GM19023 (cell line): ENCODE measurements at regions not wholly inside any gene's neighbourhood (a gene's known extent, or its start where the extent isn't known, plus 50 kb on each side); places are given as distances from the start of the nearest gene placed in this dataset.

Experiments
- ATAC-seq: cut with Tn5 transposase; IDR thresholded peaks from one replicate; pipeline ENCODE4 v1.9.1; 2021; ENCODE audit warnings: mild to moderate bottlenecking, moderate library complexity; ENCODE audit not compliant: unreplicated experiment

GRCh38 chr9:1462626-1463308 lies 412.6 kb downstream of the DMRT2 start:
- ATAC-seq = no peak

- peak; percentile 79 for ATAC-seq
Observed at GRCh38 chr9:1469996-1470395, 419.8 kb downstream of the DMRT2 start.

- no peak for ATAC-seq
Observed at GRCh38 chr9:1473956-1474634, 423.9 kb downstream of the DMRT2 start.

- ATAC-seq = no peak
Observed at GRCh38 chr9:1474671-1475070, 424.5 kb downstream of the DMRT2 start.

- ATAC-seq = peak; percentile 84
Observed at GRCh38 chr9:1490341-1491232, 440.4 kb downstream of the DMRT2 start.

GRCh38 chr9:1492156-1492555 lies 442.0 kb downstream of the DMRT2 start:
- no peak for ATAC-seq

- no peak for ATAC-seq
Observed at GRCh38 chr9:1495282-1496030, 445.3 kb downstream of the DMRT2 start.

GRCh38 chr9:1505489-1505888 lies 455.3 kb downstream of the DMRT2 start:
- no peak for ATAC-seq

- no peak for ATAC-seq
Observed at GRCh38 chr9:1510712-1511111, 460.6 kb downstream of the DMRT2 start.

GRCh38 chr9:1513105-1513504 lies 462.9 kb downstream of the DMRT2 start:
- ATAC-seq = no peak

- no peak for ATAC-seq
Observed at GRCh38 chr9:1514250-1514649, 464.1 kb downstream of the DMRT2 start.

- ATAC-seq = no peak
Observed at GRCh38 chr9:1514776-1515363, 464.7 kb downstream of the DMRT2 start.

- ATAC-seq = no peak
Observed at GRCh38 chr9:1515557-1515956, 465.4 kb downstream of the DMRT2 start.

- no peak for ATAC-seq
Observed at GRCh38 chr9:1521547-1521946, 471.4 kb downstream of the DMRT2 start.

GRCh38 chr9:1522219-1522767 lies 472.1 kb downstream of the DMRT2 start:
- no peak for ATAC-seq

GRCh38 chr9:1528456-1528855 lies 478.3 kb downstream of the DMRT2 start:
- ATAC-seq = no peak

GRCh38 chr9:1530696-1531095 lies 480.5 kb downstream of the DMRT2 start:
- ATAC-seq = no peak

GRCh38 chr9:1531424-1531823 lies 481.3 kb downstream of the DMRT2 start:
- no peak for ATAC-seq

- ATAC-seq = no peak
Observed at GRCh38 chr9:1532171-1532570, 482.0 kb downstream of the DMRT2 start.

GRCh38 chr9:1535051-1535450 lies 480.1 kb upstream of the SMARCA2 start:
- no peak for ATAC-seq
